Testis (tissue), 2 donors: ENCODE measurements at regions not wholly inside any gene's neighbourhood (a gene's known extent, or its start where the extent isn't known, plus 50 kb on each side); places are given as distances from the start of the nearest gene placed in this dataset.
A peak's percentile ranks its signal among the peaks of the same experiment; 100 is the strongest.

ENCODE experiments used
- DNase-seq: peaks from one replicate; pipeline ENCODE4 v3.0.0-alpha.2; 2019
- H3K27ac ChIP-seq, 2 donors: fragments of 200-600 bp; sonication (generic); one replicate each; pipeline ENCODE4 v1.5.1; 2019
- H3K27me3 ChIP-seq: fragments of 200-600 bp; sonication (generic); one replicate; pipeline ENCODE4 v1.5.1; 2019
- H3K36me3 ChIP-seq: fragments of 200-600 bp; sonication (generic); one replicate; pipeline ENCODE4 v1.5.1; 2017; ENCODE audit warnings: low read depth; ENCODE audit errors: missing control alignments
- H3K4me1 ChIP-seq: fragments of 200-600 bp; sonication (generic); one replicate; pipeline ENCODE4 v1.5.1; 2019
- H3K4me3 ChIP-seq, 2 donors: fragments of 200-600 bp; sonication (generic); one replicate each; pipeline ENCODE4 v1.5.1; 2017 to 2019
- H3K9me3 ChIP-seq: fragments of 200-600 bp; sonication (generic); one replicate; pipeline ENCODE4 v1.5.1; 2017
- CTCF ChIP-seq, 3 experiments: fragments of 450-650 bp in 2 of 3; fragments of 200-600 bp in 1 of 3; sonication (generic) in 1 of 3; IDR thresholded peaks; one replicate each; pipeline ENCODE4 v1.5.1; 2016 to 2019; ENCODE audit warnings: antibody characterized with exemption in 3 of 3, mild to moderate bottlenecking in 2 of 3, moderate library complexity in 1 of 3
- POLR2A ChIP-seq: fragments of 450-650 bp; IDR thresholded peaks from one replicate; pipeline ENCODE4 v1.6.1; 2017; ENCODE audit warnings: antibody characterized with exemption, mild to moderate bottlenecking, moderate library complexity
- WGBS, 2 donors: methylation state at CpG; one replicate each; pipeline ENCODE4 v1.1.5; 2018; 5-methylcytosine and 5-hydroxymethylcytosine counted together
- intact Hi-C: fragments of 100-400 bp; cut with DNase I; formaldehyde crosslinking; loops from one replicate; pipeline ENCODE4 v1.15.1; 2023; ENCODE audit warnings: low total_unique reads

DNA sequence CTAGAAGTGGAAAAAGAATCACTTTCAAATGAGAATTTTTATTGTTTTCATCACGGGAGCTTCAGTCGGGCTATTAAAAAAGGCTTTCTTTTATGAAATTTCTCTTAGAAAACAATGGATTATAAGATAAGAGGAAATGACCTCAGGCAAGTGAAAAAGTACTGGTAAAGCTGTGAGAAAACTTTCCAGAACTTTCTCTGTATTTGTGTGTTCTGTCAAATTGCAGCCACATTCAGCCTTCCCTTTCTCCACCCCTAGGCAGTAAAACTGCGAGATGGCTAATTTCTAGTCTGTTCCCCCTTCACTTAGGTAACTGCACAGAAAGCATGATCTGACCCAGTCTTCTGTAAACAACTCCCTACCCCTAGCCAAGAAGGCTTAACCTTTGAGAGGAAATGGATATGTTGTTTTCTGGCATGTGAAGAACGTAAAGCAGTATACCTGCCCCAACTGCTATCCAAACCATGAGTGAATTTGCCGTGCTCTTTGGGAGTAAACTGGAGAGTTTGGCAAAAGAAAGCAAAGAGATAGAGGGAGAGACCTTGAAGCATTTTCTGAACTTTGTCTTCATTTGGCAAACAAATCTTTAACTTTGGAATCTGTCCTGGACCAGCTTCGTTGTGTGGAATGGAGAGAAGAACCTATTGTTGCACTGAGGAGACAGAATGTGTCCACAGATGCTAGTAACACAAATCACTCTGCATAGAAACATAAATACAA is 105.4 kb downstream of the ETAA1 start:
- H3K4me3 ChIP-seq, result no peak overlapping the region
- intact Hi-C loops, result no loop called here

DNA sequence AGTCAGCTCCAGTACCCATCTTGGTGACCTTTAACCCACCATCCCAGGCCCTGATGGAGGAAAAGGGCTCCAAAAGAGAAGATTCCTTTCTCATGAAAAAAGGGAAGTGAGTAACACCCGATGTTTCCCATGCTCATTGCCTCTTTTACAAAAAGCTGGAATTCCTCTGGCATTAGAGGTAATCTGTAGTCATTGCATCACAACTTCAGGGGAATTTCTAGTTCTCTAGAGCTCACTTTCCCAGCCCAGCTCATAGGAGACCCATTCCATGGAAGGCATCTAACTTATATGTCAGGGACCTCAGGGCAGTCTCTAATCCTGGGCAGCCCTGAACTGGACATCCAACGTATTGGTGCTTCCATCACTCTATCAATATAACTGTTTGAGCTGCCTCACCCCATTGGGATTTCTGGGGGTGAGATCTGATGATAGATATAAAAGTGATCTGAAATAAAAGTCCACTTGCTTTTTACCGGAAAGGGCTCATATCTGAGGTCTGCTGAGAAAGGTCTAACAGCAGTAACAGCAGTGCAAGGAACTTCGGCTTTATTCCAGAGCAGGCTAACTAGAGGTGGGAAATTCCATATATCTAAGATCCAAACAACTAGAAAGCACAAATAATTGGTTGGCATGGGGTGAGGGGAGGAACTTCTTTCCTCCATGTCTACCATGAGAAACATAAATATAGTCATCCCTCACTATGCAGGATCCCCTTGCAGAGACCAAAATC is 106.1 kb downstream of the ETAA1 start:
- no peak for DNase-seq
- Histone ChIP-seq H3K4me3 (no peak overlapping the region), H3K36me3 (no peaks in the 10 kb centered on the region), H3K27ac (peak overlapping the region in 1 of 2 donors; percentile 42), H3K9me3 (no peaks in the 10 kb centered on the region), H3K27me3 (no peaks in the 10 kb centered on the region), H3K4me1 (peaks cover 6% of the 10 kb centered on the region)
- no peak for TF ChIP-seq POLR2A
- no peak for TF ChIP-seq CTCF (IDR thresholded peaks at IDR 0.05)
- intact Hi-C loops, result no loop called here
- WGBS, 2 donors, result 75 to 83% methylated on average over 4 of the region's 4 CpGs

More for the DNA sequence above, 105.4 kb downstream of the ETAA1 start:
- no peak for TF ChIP-seq POLR2A
- H3K36me3 ChIP-seq, result no peaks in the 10 kb centered on the region
- no peaks in the 10 kb centered on the region for H3K27me3 ChIP-seq
- no peak for DNase-seq
- peaks cover 6% of the 10 kb centered on the region for H3K4me1 ChIP-seq
- WGBS, 2 donors, result 36 to 44% methylated on average over 6 of the region's 6 CpGs
- H3K27ac ChIP-seq, result peak overlapping the region in 1 of 2 donors; percentile 42
- no peaks in the 10 kb centered on the region for H3K9me3 ChIP-seq

GRCh38 chr2:67510745-67511144 is 113.6 kb downstream of the ETAA1 start:
- intact Hi-C loops, result no loop called here
- no peak for TF ChIP-seq POLR2A
- no peak for TF ChIP-seq CTCF (IDR thresholded peaks at IDR 0.05)
- no peak overlapping the region for H3K27ac ChIP-seq
- H3K9me3 ChIP-seq, result no peaks in the 10 kb centered on the region
- H3K27me3 ChIP-seq, result no peaks in the 10 kb centered on the region
- H3K4me3 ChIP-seq, result no peak overlapping the region
- no peaks in the 10 kb centered on the region for H3K4me1 ChIP-seq
- DNase-seq, result no peak
- WGBS, 2 donors, result 58 to 62% methylated on average over 3 of the region's 3 CpGs
- H3K36me3 ChIP-seq, result no peaks in the 10 kb centered on the region

GRCh38 chr2:67514515-67514914 is 117.4 kb downstream of the ETAA1 start:
- no peaks in the 10 kb centered on the region for H3K36me3 ChIP-seq
- no peak overlapping the region for H3K4me3 ChIP-seq
- no peak overlapping the region for H3K27ac ChIP-seq
- intact Hi-C loops, result no loop called here
- no peaks in the 10 kb centered on the region for H3K9me3 ChIP-seq
- TF ChIP-seq CTCF (IDR thresholded peaks at IDR 0.05) (no peak), POLR2A (no peak)
- no peak for DNase-seq
- no peaks in the 10 kb centered on the region for H3K4me1 ChIP-seq
- no peaks in the 10 kb centered on the region for H3K27me3 ChIP-seq

DNA sequence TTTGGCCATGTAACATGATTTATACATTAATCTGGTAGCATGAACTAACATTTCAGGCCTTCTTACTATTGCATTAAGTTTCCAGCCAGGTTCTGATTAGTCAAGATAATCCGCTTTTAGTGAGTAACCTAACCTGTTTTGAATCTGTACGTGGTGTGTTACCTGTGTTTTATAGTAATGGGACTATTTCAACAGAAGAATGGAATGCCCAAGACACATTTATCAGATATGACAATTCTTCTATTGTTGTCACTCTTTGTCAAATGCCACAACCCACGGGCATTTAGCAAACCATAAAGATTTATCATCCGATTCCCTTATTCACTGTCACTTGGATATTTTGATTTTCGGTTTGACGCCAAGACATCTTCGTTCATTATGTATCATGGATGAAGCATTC is 117.9 kb downstream of the ETAA1 start:
- intact Hi-C loops, result no loop called here

More for the DNA sequence above, 117.9 kb downstream of the ETAA1 start:
- WGBS, 2 donors, result 86 to 95% methylated on average over 7 of the region's 7 CpGs
- Histone ChIP-seq H3K27ac (no peak overlapping the region), H3K4me1 (no peaks in the 10 kb centered on the region), H3K36me3 (no peaks in the 10 kb centered on the region), H3K9me3 (no peaks in the 10 kb centered on the region), H3K4me3 (no peak overlapping the region), H3K27me3 (no peaks in the 10 kb centered on the region)
- DNase-seq, result no peak
- TF ChIP-seq POLR2A, result no peak
- TF ChIP-seq CTCF (IDR thresholded peaks at IDR 0.05), result no peak
